HAP-1 (cell line): ENCODE measurements at regions not wholly inside any gene's neighbourhood (a gene's known extent, or its start where the extent isn't known, plus 50 kb on each side); places are given as distances from the start of the nearest gene placed in this dataset.

Source experiments
- DNase-seq, 2 experiments: peaks; one replicate each; pipeline ENCODE4 v3.0.0-alpha.2; 2016 to 2020; ENCODE audit warnings: low spot score in 2 of 2
- H3K27me3 ChIP-seq: fragments of 250-450 bp; sonication (Bioruptor Pico); 2 replicates; pipeline ENCODE4 v1.5.1; 2020; ENCODE audit warnings: low read depth, mild to moderate bottlenecking, moderate library complexity
- H3K36me3 ChIP-seq: fragments of 250-450 bp; sonication (Bioruptor Pico); replicated peaks from 2 replicates; pipeline ENCODE4 v1.5.1; 2020; ENCODE audit warnings: mild to moderate bottlenecking
- H3K4me1 ChIP-seq: fragments of 250-450 bp; sonication (Bioruptor Pico); 2 replicates; pipeline ENCODE4 v1.5.1; 2020; ENCODE audit warnings: mild to moderate bottlenecking
- H3K4me3 ChIP-seq: fragments of 250-450 bp; sonication (Bioruptor Pico); 2 replicates; pipeline ENCODE4 v1.5.1; 2020; ENCODE audit warnings: mild to moderate bottlenecking, moderate library complexity
- H3K9me3 ChIP-seq: fragments of 250-450 bp; sonication (Bioruptor Pico); 2 replicates; pipeline ENCODE4 v1.5.1; 2020; ENCODE audit warnings: mild to moderate bottlenecking, moderate library complexity
- in situ Hi-C: fragments of 300-500 bp; cut with MboI; formaldehyde crosslinking; loops from 3 replicates; pipeline ENCODE4 v1.14.3; 2020; ENCODE audit warnings: low sequenced_read_pairs, inconsistent platforms, mixed read lengths

- no peak for DNase-seq
- H3K9me3 ChIP-seq, result no peaks in the 10 kb centered on the region
- H3K4me3 ChIP-seq, result no peak overlapping the region
- in situ Hi-C loops, result no loop called here
- no peaks in the 10 kb centered on the region for H3K4me1 ChIP-seq
- no peaks in the 10 kb centered on the region for H3K36me3 ChIP-seq
- no peaks in the 10 kb centered on the region for H3K27me3 ChIP-seq
Observed at GRCh38 chr11:111194860-111195568, 50.5 kb upstream of the POU2AF2 start.

- DNase-seq, result no peak
- H3K36me3 ChIP-seq, result no peaks in the 10 kb centered on the region
- no peaks in the 10 kb centered on the region for H3K9me3 ChIP-seq
- no peak overlapping the region for H3K4me3 ChIP-seq
- no peaks in the 10 kb centered on the region for H3K27me3 ChIP-seq
- H3K4me1 ChIP-seq, result no peaks in the 10 kb centered on the region
- in situ Hi-C loops, result no loop called here
Observed at GRCh38 chr11:111193924-111194490, 51.5 kb upstream of the POU2AF2 start.

- no peaks in the 10 kb centered on the region for H3K9me3 ChIP-seq
- no peaks in the 10 kb centered on the region for H3K36me3 ChIP-seq
- DNase-seq, result no peak
- no peaks in the 10 kb centered on the region for H3K4me1 ChIP-seq
- no peaks in the 10 kb centered on the region for H3K27me3 ChIP-seq
- H3K4me3 ChIP-seq, result no peak overlapping the region
- in situ Hi-C loops, result no loop called here
Observed at GRCh38 chr11:111189466-111189865, 56.1 kb upstream of the POU2AF2 start.

GRCh38 chr11:111186308-111186915 is 59.1 kb upstream of the POU2AF2 start:
- no peak for DNase-seq
- no peaks in the 10 kb centered on the region for H3K4me1 ChIP-seq
- in situ Hi-C loops, result no loop called here
- no peak overlapping the region for H3K4me3 ChIP-seq
- no peaks in the 10 kb centered on the region for H3K27me3 ChIP-seq
- no peaks in the 10 kb centered on the region for H3K9me3 ChIP-seq
- H3K36me3 ChIP-seq, result no peaks in the 10 kb centered on the region

GRCh38 chr11:111185266-111185665 is 60.3 kb upstream of the POU2AF2 start:
- H3K4me3 ChIP-seq, result no peak overlapping the region
- DNase-seq, result no peak
- no peaks in the 10 kb centered on the region for H3K27me3 ChIP-seq
- no peaks in the 10 kb centered on the region for H3K4me1 ChIP-seq
- H3K9me3 ChIP-seq, result no peaks in the 10 kb centered on the region
- in situ Hi-C loops, result no loop called here
- no peaks in the 10 kb centered on the region for H3K36me3 ChIP-seq

GRCh38 chr11:111183706-111184105 is 61.8 kb upstream of the POU2AF2 start:
- Histone ChIP-seq H3K4me3 (no peak overlapping the region), H3K4me1 (no peaks in the 10 kb centered on the region), H3K27me3 (no peaks in the 10 kb centered on the region), H3K36me3 (no peaks in the 10 kb centered on the region), H3K9me3 (no peaks in the 10 kb centered on the region)
- DNase-seq, result no peak
- in situ Hi-C loops, result no loop called here

GRCh38 chr11:111179184-111179910 is 66.2 kb upstream of the POU2AF2 start:
- no peak for DNase-seq
- Histone ChIP-seq H3K9me3 (no peaks in the 10 kb centered on the region), H3K4me3 (no peak overlapping the region), H3K4me1 (no peaks in the 10 kb centered on the region), H3K27me3 (no peaks in the 10 kb centered on the region), H3K36me3 (no peaks in the 10 kb centered on the region)
- in situ Hi-C loops, result no loop called here

- no peaks in the 10 kb centered on the region for H3K9me3 ChIP-seq
- in situ Hi-C loops, result no loop called here
- H3K4me1 ChIP-seq, result no peaks in the 10 kb centered on the region
- H3K36me3 ChIP-seq, result no peaks in the 10 kb centered on the region
- H3K4me3 ChIP-seq, result no peak overlapping the region
- DNase-seq, result no peak
- H3K27me3 ChIP-seq, result no peaks in the 10 kb centered on the region
Observed at GRCh38 chr11:111177037-111177871, 68.3 kb upstream of the POU2AF2 start.

GRCh38 chr11:111176603-111177002 is 68.9 kb upstream of the POU2AF2 start:
- H3K4me3 ChIP-seq, result no peak overlapping the region
- in situ Hi-C loops, result no loop called here
- no peaks in the 10 kb centered on the region for H3K4me1 ChIP-seq
- no peaks in the 10 kb centered on the region for H3K36me3 ChIP-seq
- no peaks in the 10 kb centered on the region for H3K9me3 ChIP-seq
- no peaks in the 10 kb centered on the region for H3K27me3 ChIP-seq
- DNase-seq, result no peak

- Histone ChIP-seq H3K4me3 (no peak overlapping the region), H3K36me3 (no peaks in the 10 kb centered on the region), H3K27me3 (no peaks in the 10 kb centered on the region), H3K9me3 (no peaks in the 10 kb centered on the region), H3K4me1 (no peaks in the 10 kb centered on the region)
- DNase-seq, result no peak
- in situ Hi-C loops, result no loop called here
Observed at GRCh38 chr11:111173221-111173620, 72.3 kb upstream of the POU2AF2 start.

GRCh38 chr11:111172321-111172862 is 73.1 kb upstream of the POU2AF2 start:
- Histone ChIP-seq H3K36me3 (no peaks in the 10 kb centered on the region), H3K4me1 (no peaks in the 10 kb centered on the region), H3K27me3 (no peaks in the 10 kb centered on the region), H3K9me3 (no peaks in the 10 kb centered on the region), H3K4me3 (no peak overlapping the region)
- no peak for DNase-seq
- in situ Hi-C loops, result no loop called here

GRCh38 chr11:111170761-111171379 is 74.7 kb upstream of the POU2AF2 start:
- H3K36me3 ChIP-seq, result no peaks in the 10 kb centered on the region
- H3K4me3 ChIP-seq, result no peak overlapping the region
- no peaks in the 10 kb centered on the region for H3K4me1 ChIP-seq
- no peaks in the 10 kb centered on the region for H3K9me3 ChIP-seq
- in situ Hi-C loops, result no loop called here
- H3K27me3 ChIP-seq, result no peaks in the 10 kb centered on the region
- no peak for DNase-seq

- H3K9me3 ChIP-seq, result no peaks in the 10 kb centered on the region
- no peaks in the 10 kb centered on the region for H3K27me3 ChIP-seq
- no peaks in the 10 kb centered on the region for H3K36me3 ChIP-seq
- in situ Hi-C loops, result no loop called here
- H3K4me1 ChIP-seq, result no peaks in the 10 kb centered on the region
- DNase-seq, result no peak
- no peak overlapping the region for H3K4me3 ChIP-seq
Observed at GRCh38 chr11:111169367-111169766, 76.2 kb upstream of the POU2AF2 start.
